Epithelial cell of proximal tubule (primary cell): ENCODE measurements at regions not wholly inside any gene's neighbourhood (a gene's known extent, or its start where the extent isn't known, plus 50 kb on each side); places are given as distances from the start of the nearest gene placed in this dataset.

Experiments used
- DNase-seq: peaks from one replicate; pipeline ENCODE4 v3.0.0-alpha.2; 2011; ENCODE audit warnings: low read depth
- H3K4me3 ChIP-seq: 2 replicates; pipeline ENCODE4 v1.5.1; 2011; ENCODE audit warnings: low read depth, mild to moderate bottlenecking, low read length
- CTCF ChIP-seq: conservative IDR thresholded peaks from 2 replicates; pipeline ENCODE4 v1.5.1; 2012; ENCODE audit warnings: low read depth, mild to moderate bottlenecking, low read length

- H3K4me3 ChIP-seq: no peak overlapping the region
- no peak for DNase-seq
- no peak for TF ChIP-seq CTCF
Measured at GRCh38 chr21:40901691-40902090, 54.7 kb upstream of the DSCAM start.

- TF ChIP-seq CTCF: no peak
- DNase-seq: no peak
Measured at GRCh38 chr21:40902299-40902698, 55.3 kb upstream of the DSCAM start.

GRCh38 chr21:40902993-40903392, 56.0 kb upstream of the DSCAM start:
- DNase-seq: no peak
- no peak for TF ChIP-seq CTCF
- no peak overlapping the region for H3K4me3 ChIP-seq

More at GRCh38 chr21:40902299-40902698, 55.3 kb upstream of the DSCAM start:
- H3K4me3 ChIP-seq: no peak overlapping the region

- no peak overlapping the region for H3K4me3 ChIP-seq
- DNase-seq: no peak
- TF ChIP-seq CTCF: no peak
Measured at GRCh38 chr21:40905251-40905650, 58.3 kb upstream of the DSCAM start.

GRCh38 chr21:40912375-40912774, 65.4 kb upstream of the DSCAM start:
- no peak overlapping the region for H3K4me3 ChIP-seq
- no peak for TF ChIP-seq CTCF
- no peak for DNase-seq

- no peak overlapping the region for H3K4me3 ChIP-seq
- no peak for DNase-seq
- TF ChIP-seq CTCF: no peak
Measured at GRCh38 chr21:40915114-40915513, 68.2 kb upstream of the DSCAM start.

- DNase-seq: no peak
- no peak for TF ChIP-seq CTCF
- no peak overlapping the region for H3K4me3 ChIP-seq
Measured at GRCh38 chr21:40923407-40923806, 76.4 kb upstream of the DSCAM start.
